Spleen (tissue), 11 donors: ENCODE measurements at regions not wholly inside any gene's neighbourhood (a gene's known extent, or its start where the extent isn't known, plus 50 kb on each side); places are given as distances from the start of the nearest gene placed in this dataset.

Experiments used
- DNase-seq: peaks from one replicate; pipeline ENCODE4 v3.0.0-alpha.2; 2020
- H3K27ac ChIP-seq, 8 donors: fragments of 200-600 bp; sonication (generic) in 7 of 8; 1 replicate in 4 of 8; 2 replicates in 4 of 8; pipeline versions ENCODE4 v1.5.0 to v1.8.0; 2016 to 2021; ENCODE audit warnings: inconsistent platforms in 4 of 8, mild to moderate bottlenecking in 4 of 8, moderate library complexity in 1 of 8
- H3K27me3 ChIP-seq, 7 donors: fragments of 200-600 bp; sonication (generic) in 6 of 7; replicated peaks in 1 of 7; 1 replicate in 4 of 7; 2 replicates in 3 of 7; pipeline versions ENCODE4 v1.5.0 to v1.8.0; 2016 to 2021; ENCODE audit warnings: inconsistent platforms in 3 of 7, mild to moderate bottlenecking in 1 of 7
- H3K36me3 ChIP-seq, 6 donors: fragments of 200-600 bp; sonication (generic) in 5 of 6; 1 replicate in 4 of 6; 2 replicates in 2 of 6; pipeline versions ENCODE4 v1.5.0 to v1.8.0; 2016 to 2021; ENCODE audit warnings: inconsistent platforms in 2 of 6
- H3K4me1 ChIP-seq, 6 donors: fragments of 200-600 bp; sonication (generic) in 5 of 6; 1 replicate in 3 of 6; 2 replicates in 3 of 6; pipeline versions ENCODE4 v1.5.0 to v1.8.0; 2016 to 2021; ENCODE audit warnings: inconsistent platforms in 3 of 6
- H3K4me3 ChIP-seq, 8 donors: fragments of 200-600 bp; sonication (generic) in 7 of 8; 1 replicate in 4 of 8; 2 replicates in 4 of 8; pipeline versions ENCODE4 v1.5.0 to v1.8.0; 2016 to 2021; ENCODE audit warnings: inconsistent platforms in 4 of 8, mild to moderate bottlenecking in 4 of 8, moderate library complexity in 2 of 8
- H3K9me3 ChIP-seq, 8 donors: fragments of 200-600 bp; sonication (generic) in 7 of 8; 1 replicate in 4 of 8; 2 replicates in 4 of 8; pipeline versions ENCODE4 v1.5.0 to v1.8.0; 2016 to 2021; ENCODE audit warnings: inconsistent platforms in 4 of 8
- POLR2A ChIP-seq, 3 donors: fragments of 450-650 bp; IDR thresholded peaks; one replicate each; pipeline ENCODE4 v1.5.1; 2017; ENCODE audit warnings: antibody characterized with exemption in 3 of 3, mild to moderate bottlenecking in 1 of 3
- POLR2AphosphoS5 ChIP-seq, 3 donors: sonication (generic); formaldehyde crosslinking; IDR thresholded peaks; one replicate each; pipeline ENCODE4 v1.5.1; 2017; ENCODE audit warnings: antibody characterized with exemption in 3 of 3
- WGBS, 5 donors: extraction: QIAGEN DNeasy Blood & Tissue Kit in 3 of 5; methylation state at CpG; one replicate each; pipeline versions ENCODE4 v1.1.5 to v1.1.7; 2013 to 2018; 5-methylcytosine and 5-hydroxymethylcytosine counted together
- intact Hi-C: fragments of 100-400 bp; cut with DNase I; formaldehyde crosslinking; loops from one replicate; pipeline ENCODE4 v1.15.0; 2023; ENCODE audit warnings: low total_unique reads
- TF ChIP-seq, protein P1 (sequence below), 11 experiments: fragments of 200-600 bp in 7 of 11; fragments of 450-650 bp in 4 of 11; sonication (generic) in 4 of 11; IDR thresholded peaks in 8 of 11; conservative IDR thresholded peaks in 3 of 11; 1 replicate in 7 of 11; 2 replicates in 4 of 11; pipeline versions ENCODE4 v1.4.0 to v1.8.0; 2016 to 2021; ENCODE audit warnings: antibody characterized with exemption in 11 of 11, inconsistent platforms in 4 of 11, mild to moderate bottlenecking in 1 of 11
- donor health status: healthy with polysubstance abuse.
- donor health status: DM: no; HTN: no; CAD: no; lungs with moderate emphysema.
- donor health status: DM: no; HTN: no; CAD: no.
- donor health status: Bipolar disorder and iron deficiency.
- donor health status: healthy.
- donor health status: DM: no; HTN: no; CAD: no.
- donor health status: DM: yes; HTN: yes; CAD: no.

DNA sequence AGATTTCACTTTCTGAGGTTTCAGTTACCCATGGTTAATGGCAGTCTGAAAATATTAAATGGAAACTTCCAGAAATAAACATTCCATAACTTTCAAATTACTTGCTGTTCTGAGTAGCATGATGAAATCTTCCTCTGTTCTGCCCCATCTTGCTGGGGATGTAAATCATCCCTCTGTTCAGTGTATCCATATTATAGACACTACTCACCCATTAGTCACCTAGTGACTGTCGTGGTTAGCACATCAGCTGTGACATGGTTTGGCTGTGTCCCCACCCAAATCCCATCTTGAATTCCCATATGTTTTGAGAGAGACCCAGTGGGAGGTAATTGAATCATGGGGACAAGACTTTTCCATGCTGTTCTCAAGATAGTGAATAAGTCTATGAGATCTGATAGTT lies 125.5 kb upstream of the GIMD1 start:
- H3K4me1 ChIP-seq: no peaks in the 10 kb centered on the region
- 68 to 87% (median 77%) methylated on average over 1 of the region's 1 CpG for WGBS, 5 donors
- DNase-seq: no peak
- H3K9me3 ChIP-seq: no peaks in the 10 kb centered on the region
- no peak overlapping the region for H3K27ac ChIP-seq
- intact Hi-C loops: no loop called here
- H3K36me3 ChIP-seq: no peaks in the 10 kb centered on the region
- H3K4me3 ChIP-seq: no peak overlapping the region
- no peaks in the 10 kb centered on the region for H3K27me3 ChIP-seq
- TF ChIP-seq POLR2A (IDR thresholded peaks at IDR 0.05) (no peak), POLR2AphosphoS5 (IDR thresholded peaks at IDR 0.05) (no peak)
- TF ChIP-seq, protein P1, sequence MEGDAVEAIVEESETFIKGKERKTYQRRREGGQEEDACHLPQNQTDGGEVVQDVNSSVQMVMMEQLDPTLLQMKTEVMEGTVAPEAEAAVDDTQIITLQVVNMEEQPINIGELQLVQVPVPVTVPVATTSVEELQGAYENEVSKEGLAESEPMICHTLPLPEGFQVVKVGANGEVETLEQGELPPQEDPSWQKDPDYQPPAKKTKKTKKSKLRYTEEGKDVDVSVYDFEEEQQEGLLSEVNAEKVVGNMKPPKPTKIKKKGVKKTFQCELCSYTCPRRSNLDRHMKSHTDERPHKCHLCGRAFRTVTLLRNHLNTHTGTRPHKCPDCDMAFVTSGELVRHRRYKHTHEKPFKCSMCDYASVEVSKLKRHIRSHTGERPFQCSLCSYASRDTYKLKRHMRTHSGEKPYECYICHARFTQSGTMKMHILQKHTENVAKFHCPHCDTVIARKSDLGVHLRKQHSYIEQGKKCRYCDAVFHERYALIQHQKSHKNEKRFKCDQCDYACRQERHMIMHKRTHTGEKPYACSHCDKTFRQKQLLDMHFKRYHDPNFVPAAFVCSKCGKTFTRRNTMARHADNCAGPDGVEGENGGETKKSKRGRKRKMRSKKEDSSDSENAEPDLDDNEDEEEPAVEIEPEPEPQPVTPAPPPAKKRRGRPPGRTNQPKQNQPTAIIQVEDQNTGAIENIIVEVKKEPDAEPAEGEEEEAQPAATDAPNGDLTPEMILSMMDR (IDR thresholded peaks at IDR 0.05 in 8 of 11, conservative IDR thresholded peaks at IDR 0.05 in 3 of 11): no peak

DNA sequence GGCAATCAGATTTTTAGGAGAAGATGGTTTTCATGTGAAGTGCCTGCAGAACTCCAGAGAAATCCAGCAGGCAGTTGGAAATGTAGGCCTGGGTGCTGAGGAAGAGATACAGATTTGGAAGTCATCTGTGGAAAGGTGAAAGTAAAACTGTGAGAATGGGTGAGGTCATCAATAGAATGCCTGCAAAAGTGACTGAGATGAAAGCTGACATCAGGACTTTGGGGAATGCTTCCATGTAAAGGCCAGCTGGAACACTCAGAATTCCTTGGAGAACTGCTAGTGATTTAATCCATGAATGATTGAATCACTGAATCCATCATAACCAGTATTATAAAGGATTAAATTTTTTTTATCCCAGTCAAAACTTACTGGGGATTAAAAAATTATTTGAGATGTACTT lies 124.5 kb upstream of the GIMD1 start:
- no peak for DNase-seq
- H3K4me1 ChIP-seq: no peaks in the 10 kb centered on the region
- no peak overlapping the region for H3K4me3 ChIP-seq
- H3K27ac ChIP-seq: no peak overlapping the region
- H3K27me3 ChIP-seq: no peaks in the 10 kb centered on the region
- TF ChIP-seq, protein P1 (IDR thresholded peaks at IDR 0.05 in 8 of 11, conservative IDR thresholded peaks at IDR 0.05 in 3 of 11): no peak
- TF ChIP-seq POLR2A (IDR thresholded peaks at IDR 0.05): no peak
- TF ChIP-seq POLR2AphosphoS5 (IDR thresholded peaks at IDR 0.05): no peak
- H3K9me3 ChIP-seq: no peaks in the 10 kb centered on the region
- no peaks in the 10 kb centered on the region for H3K36me3 ChIP-seq
- intact Hi-C loops: no loop called here

DNA sequence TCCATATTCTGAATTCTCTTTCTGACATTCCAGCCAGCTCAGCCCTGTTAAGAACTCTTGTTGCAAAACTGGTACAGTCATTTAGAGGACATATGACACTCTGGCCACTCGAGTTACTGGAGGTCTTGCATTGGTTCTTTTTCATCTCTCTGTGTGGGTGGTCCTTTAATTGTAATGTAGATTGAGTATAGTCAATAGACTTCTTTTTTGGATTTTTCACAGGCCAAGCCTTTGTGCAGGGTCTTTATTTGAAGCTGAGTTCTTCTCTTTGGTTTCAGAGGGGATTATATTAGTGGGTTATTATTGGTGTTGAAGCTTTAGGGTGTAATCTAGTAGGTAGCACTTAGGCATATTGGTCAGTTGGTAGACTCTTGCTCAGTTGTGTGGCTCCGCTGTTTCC lies 118.0 kb upstream of the GIMD1 start:
- H3K9me3 ChIP-seq: peaks cover 0 to 11% (median 2%) of the 10 kb centered on the region in 8 donors
- no peaks in the 10 kb centered on the region for H3K4me1 ChIP-seq
- WGBS, 5 donors: 55 to 65% (median 56%) methylated on average over 2 of the region's 2 CpGs
- no peaks in the 10 kb centered on the region for H3K36me3 ChIP-seq
- H3K27ac ChIP-seq: no peak overlapping the region
- H3K4me3 ChIP-seq: no peak overlapping the region
- peaks cover 0 to 10% (median 0%) of the 10 kb centered on the region in 7 donors for H3K27me3 ChIP-seq
- intact Hi-C loops: no loop called here
- TF ChIP-seq POLR2A (IDR thresholded peaks at IDR 0.05): no peak
- TF ChIP-seq, protein P1 (IDR thresholded peaks at IDR 0.05 in 8 of 11, conservative IDR thresholded peaks at IDR 0.05 in 3 of 11): no peak
- no peak for TF ChIP-seq POLR2AphosphoS5 (IDR thresholded peaks at IDR 0.05)
- DNase-seq: no peak

DNA sequence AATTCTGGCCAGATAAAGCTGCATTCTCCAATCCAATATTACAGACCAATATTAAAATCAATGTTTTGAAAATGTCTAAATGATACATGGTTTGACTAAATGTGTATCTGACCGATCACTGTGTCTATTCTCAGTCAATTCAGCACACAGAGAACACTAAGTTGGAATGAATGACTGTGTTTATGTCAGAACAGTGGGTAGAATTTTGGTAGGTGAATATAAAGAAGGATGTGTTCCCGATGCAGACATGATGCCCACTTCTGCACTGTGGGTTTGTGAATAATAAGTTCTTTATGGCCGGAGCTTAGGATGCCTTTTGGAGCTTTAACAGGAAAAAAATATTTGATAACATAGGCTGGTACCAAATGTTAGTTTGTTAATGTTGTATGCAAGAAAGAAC lies 113.2 kb upstream of the GIMD1 start:
- DNase-seq: no peak
- intact Hi-C loops: no loop called here
- TF ChIP-seq, protein P1 (IDR thresholded peaks at IDR 0.05 in 8 of 11, conservative IDR thresholded peaks at IDR 0.05 in 3 of 11): no peak
- TF ChIP-seq POLR2AphosphoS5 (IDR thresholded peaks at IDR 0.05): no peak
- no peak for TF ChIP-seq POLR2A (IDR thresholded peaks at IDR 0.05)
- H3K27me3 ChIP-seq: peaks cover 0 to under 1% (median 0%) of the 10 kb centered on the region in 7 donors
- 78 to 86% (median 84%) methylated on average over 3 of the region's 3 CpGs for WGBS, 5 donors
- no peaks in the 10 kb centered on the region for H3K36me3 ChIP-seq
- H3K27ac ChIP-seq: no peak overlapping the region
- peaks cover 0 to 8% (median 2%) of the 10 kb centered on the region in 8 donors for H3K9me3 ChIP-seq
- H3K4me3 ChIP-seq: no peak overlapping the region
- H3K4me1 ChIP-seq: no peaks in the 10 kb centered on the region
